ENCODE measurements at regions not wholly inside any gene's neighbourhood (a gene's known extent, or its start where the extent isn't known, plus 50 kb on each side); places are given as distances from the start of the nearest gene placed in this dataset.

- TF ChIP-seq CTCF (IDR thresholded peaks at IDR 0.05) = no peak
- TF ChIP-seq POLR2A (IDR thresholded peaks at IDR 0.05) = no peak
These were observed 119.1 kb upstream of the CLINT1 start for GRCh38 chr5:157978061-157978460.
